Adrenal gland (tissue), 5 donors: ENCODE measurements at regions not wholly inside any gene's neighbourhood (a gene's known extent, or its start where the extent isn't known, plus 50 kb on each side); places are given as distances from the start of the nearest gene placed in this dataset.

Experiments
- POLR2A ChIP-seq, 2 donors: fragments of 450-650 bp; IDR thresholded peaks; one replicate each; pipeline ENCODE4 v1.6.1; 2017; ENCODE audit warnings: antibody characterized with exemption in 2 of 2, mild to moderate bottlenecking in 2 of 2, moderate library complexity in 1 of 2
- TF ChIP-seq, protein P1 (sequence below), 6 experiments: fragments of 450-650 bp in 4 of 6; fragments of 200-600 bp in 2 of 6; sonication (generic) in 1 of 6; IDR thresholded peaks; 1 replicate in 5 of 6; 2 replicates in 1 of 6; pipeline versions ENCODE4 v1.5.1 to v1.8.0; 2016 to 2021; ENCODE audit warnings: antibody characterized with exemption in 6 of 6, mild to moderate bottlenecking in 2 of 6, moderate library complexity in 1 of 6
- donor health status: DM: no; HTN: no; CAD: no.

DNA sequence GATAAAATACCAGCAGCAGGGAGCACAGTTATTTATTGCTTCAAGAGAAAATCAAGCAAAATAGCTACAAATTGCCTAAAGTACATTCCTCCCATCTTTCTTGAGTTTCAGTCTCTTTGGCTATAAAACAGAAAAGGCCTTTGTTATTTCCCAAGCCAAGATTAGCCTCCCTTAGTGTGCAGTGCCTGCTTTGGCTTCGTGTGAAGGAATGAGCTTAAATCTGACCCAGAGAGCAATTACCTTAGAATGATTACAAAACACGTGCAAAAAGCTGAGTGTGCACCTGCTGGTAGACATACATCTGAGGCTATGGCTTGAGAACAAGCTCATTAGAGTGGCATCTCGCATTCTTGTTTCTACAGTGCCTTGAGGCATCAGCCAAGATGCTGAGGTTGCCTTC, 250.8 kb downstream of the C4orf33 start:
- TF ChIP-seq, protein P1, sequence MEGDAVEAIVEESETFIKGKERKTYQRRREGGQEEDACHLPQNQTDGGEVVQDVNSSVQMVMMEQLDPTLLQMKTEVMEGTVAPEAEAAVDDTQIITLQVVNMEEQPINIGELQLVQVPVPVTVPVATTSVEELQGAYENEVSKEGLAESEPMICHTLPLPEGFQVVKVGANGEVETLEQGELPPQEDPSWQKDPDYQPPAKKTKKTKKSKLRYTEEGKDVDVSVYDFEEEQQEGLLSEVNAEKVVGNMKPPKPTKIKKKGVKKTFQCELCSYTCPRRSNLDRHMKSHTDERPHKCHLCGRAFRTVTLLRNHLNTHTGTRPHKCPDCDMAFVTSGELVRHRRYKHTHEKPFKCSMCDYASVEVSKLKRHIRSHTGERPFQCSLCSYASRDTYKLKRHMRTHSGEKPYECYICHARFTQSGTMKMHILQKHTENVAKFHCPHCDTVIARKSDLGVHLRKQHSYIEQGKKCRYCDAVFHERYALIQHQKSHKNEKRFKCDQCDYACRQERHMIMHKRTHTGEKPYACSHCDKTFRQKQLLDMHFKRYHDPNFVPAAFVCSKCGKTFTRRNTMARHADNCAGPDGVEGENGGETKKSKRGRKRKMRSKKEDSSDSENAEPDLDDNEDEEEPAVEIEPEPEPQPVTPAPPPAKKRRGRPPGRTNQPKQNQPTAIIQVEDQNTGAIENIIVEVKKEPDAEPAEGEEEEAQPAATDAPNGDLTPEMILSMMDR (IDR thresholded peaks at IDR 0.05): no peak
- TF ChIP-seq POLR2A (IDR thresholded peaks at IDR 0.05): no peak
